ENCODE measurements at regions not wholly inside any gene's neighbourhood (a gene's known extent, or its start where the extent isn't known, plus 50 kb on each side); places are given as distances from the start of the nearest gene placed in this dataset.

- TF ChIP-seq POLR2AphosphoS5 (IDR thresholded peaks at IDR 0.05), result no peak
- TF ChIP-seq, protein P1, sequence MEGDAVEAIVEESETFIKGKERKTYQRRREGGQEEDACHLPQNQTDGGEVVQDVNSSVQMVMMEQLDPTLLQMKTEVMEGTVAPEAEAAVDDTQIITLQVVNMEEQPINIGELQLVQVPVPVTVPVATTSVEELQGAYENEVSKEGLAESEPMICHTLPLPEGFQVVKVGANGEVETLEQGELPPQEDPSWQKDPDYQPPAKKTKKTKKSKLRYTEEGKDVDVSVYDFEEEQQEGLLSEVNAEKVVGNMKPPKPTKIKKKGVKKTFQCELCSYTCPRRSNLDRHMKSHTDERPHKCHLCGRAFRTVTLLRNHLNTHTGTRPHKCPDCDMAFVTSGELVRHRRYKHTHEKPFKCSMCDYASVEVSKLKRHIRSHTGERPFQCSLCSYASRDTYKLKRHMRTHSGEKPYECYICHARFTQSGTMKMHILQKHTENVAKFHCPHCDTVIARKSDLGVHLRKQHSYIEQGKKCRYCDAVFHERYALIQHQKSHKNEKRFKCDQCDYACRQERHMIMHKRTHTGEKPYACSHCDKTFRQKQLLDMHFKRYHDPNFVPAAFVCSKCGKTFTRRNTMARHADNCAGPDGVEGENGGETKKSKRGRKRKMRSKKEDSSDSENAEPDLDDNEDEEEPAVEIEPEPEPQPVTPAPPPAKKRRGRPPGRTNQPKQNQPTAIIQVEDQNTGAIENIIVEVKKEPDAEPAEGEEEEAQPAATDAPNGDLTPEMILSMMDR (IDR thresholded peaks at IDR 0.05; ENCODE audit: poor library complexity, severe bottlenecking), result no peak
- no peak for TF ChIP-seq EP300 (conservative IDR thresholded peaks at IDR 0.05; ENCODE audit: poor library complexity, severe bottlenecking)
- no peak for TF ChIP-seq SMC3 (conservative IDR thresholded peaks at IDR 0.05; ENCODE audit: poor library complexity)
Observed at GRCh38 chr1:163442231-163442879, 120.6 kb downstream of the NUF2 start.

Measured in neural cell (in vitro differentiated cells).